HepG2 (cell line): ENCODE measurements at regions not wholly inside any gene's neighbourhood (a gene's known extent, or its start where the extent isn't known, plus 50 kb on each side); places are given as distances from the start of the nearest gene placed in this dataset.

Experiments used
- ATAC-seq: fragments of 200-7000 bp; cut with Tn5 transposase; 3 replicates; pipeline ENCODE4 v1.9.1; 2020; ENCODE audit warnings: mild to moderate bottlenecking, moderate library complexity
- BruUV-seq: library from RNA; stranded (reverse); fragments of 400-500 nt; replicated peaks from 2 replicates; lab custom pipeline; 2021; lab: Mats Ljungman, UMichigan
- CTCF ChIA-PET: fragments of 300-600 bp; formaldehyde crosslinking; extraction: SDS; loops from one replicate; lab custom pipeline; 2021; ENCODE audit warnings: low total read pairs, inconsistent platforms, low intra/inter-chr PET ratio; lab: Yijun Ruan, JAX
- POLR2A ChIA-PET: fragments of 350-600 bp; sonication (Branson Sonifier 250); formaldehyde crosslinking; loops from one replicate; lab custom pipeline; 2020; ENCODE audit warnings: antibody characterized with exemption, inconsistent platforms; lab: Yijun Ruan, JAX
- DNase-seq: peaks from one replicate; pipeline ENCODE4 v3.0.0-alpha.2; 2015; ENCODE audit warnings: low spot score
- FAIRE-seq: peaks from 3 replicates; lab custom pipeline; 2011; peaks lifted over from hg19 to GRCh38; lab: Jason Lieb, UNC
- H2AFZ ChIP-seq: one replicate; pipeline ENCODE4 v1.6.1; 2011; ENCODE audit warnings: low read length, inconsistent platforms
- H3K27ac ChIP-seq: fragments of 300-600 bp; 3 replicates; pipeline ENCODE4 v1.8.0; 2011; ENCODE audit warnings: mixed run types, mild to moderate bottlenecking, mixed read lengths, low read length, inconsistent platforms; ENCODE audit not compliant: insufficient read depth; ENCODE audit errors: extremely low read length
- H3K27me3 ChIP-seq, 2 experiments: fragments of 200-600 bp in 1 of 2; 2 replicates in 1 of 2; 3 replicates in 1 of 2; pipeline versions ENCODE4 v1.6.0 to v1.8.0; 2011; ENCODE audit warnings: low read length in 2 of 2, mild to moderate bottlenecking in 2 of 2, moderate library complexity in 2 of 2, inconsistent platforms in 1 of 2; ENCODE audit not compliant: insufficient read depth in 2 of 2, control insufficient read depth in 1 of 2
- H3K36me3 ChIP-seq, 2 experiments: fragments of 200-600 bp in 1 of 2; replicated peaks in 1 of 2; 2 replicates in 1 of 2; 3 replicates in 1 of 2; pipeline versions ENCODE4 v1.5.1 to v1.8.0; 2011; ENCODE audit warnings: low read length in 2 of 2, inconsistent platforms in 1 of 2; ENCODE audit not compliant: insufficient read depth in 2 of 2, control insufficient read depth in 1 of 2
- H3K4me1 ChIP-seq: 2 replicates; pipeline ENCODE4 v1.5.1; 2012; ENCODE audit warnings: low read length, inconsistent platforms; ENCODE audit not compliant: insufficient read depth
- H3K4me2 ChIP-seq: 2 replicates; pipeline ENCODE4 v1.6.0; 2011; ENCODE audit warnings: low read depth, low read length, inconsistent platforms
- H3K4me3 ChIP-seq, 3 experiments: fragments of 200-600 bp in 1 of 3; sonication (generic), shearing (Covaris generic) in 1 of 3; replicated peaks in 1 of 3; 2 replicates each; pipeline ENCODE4 v1.5.1; 2011 to 2016; ENCODE audit warnings: low read length in 3 of 3, inconsistent platforms in 2 of 3, low read depth in 2 of 3, mild to moderate bottlenecking in 2 of 3, control low read depth in 1 of 3, mixed read lengths in 1 of 3; ENCODE audit not compliant: insufficient read depth in 1 of 3
- H3K79me2 ChIP-seq: one replicate; pipeline ENCODE4 v1.6.1; 2011; ENCODE audit warnings: low read length, inconsistent platforms; ENCODE audit not compliant: insufficient read depth
- H3K9ac ChIP-seq: 2 replicates; pipeline ENCODE4 v1.6.0; 2011; ENCODE audit warnings: mild to moderate bottlenecking, low read depth, low read length, inconsistent platforms; ENCODE audit not compliant: insufficient read depth
- H3K9me3 ChIP-seq: 2 replicates; pipeline ENCODE4 v1.5.1; 2012; ENCODE audit warnings: mild to moderate bottlenecking, low read length
- H4K20me1 ChIP-seq: 2 replicates; pipeline ENCODE4 v1.6.0; 2011; ENCODE audit warnings: inconsistent platforms, mild to moderate bottlenecking, low read length, moderate library complexity; ENCODE audit not compliant: insufficient read depth
- AHDC1 ChIP-seq: sonication (generic); formaldehyde crosslinking; IDR thresholded peaks from 2 replicates; pipeline ENCODE4 v1.5.1; 2020; ENCODE audit warnings: mild to moderate bottlenecking, missing genetic modification reagents, borderline replicate concordance
- ATF7-NPFF ChIP-seq: sonication (generic); formaldehyde crosslinking; IDR thresholded peaks from 2 replicates; pipeline ENCODE4 v1.8.1; 2023; ENCODE audit warnings: mild to moderate bottlenecking, low read depth, missing genetic modification reagents, moderate library complexity
- BCLAF1 ChIP-seq: fragments of 450-650 bp; IDR thresholded peaks from 2 replicates; pipeline ENCODE4 v1.6.1; 2017; ENCODE audit warnings: mild to moderate bottlenecking
- CEBPZ ChIP-seq: IDR thresholded peaks from 2 replicates; pipeline ENCODE4 v1.6.1; 2012; ENCODE audit warnings: low read length, improper control_type of control experiment
- CENPT ChIP-seq: sonication (generic); formaldehyde crosslinking; IDR thresholded peaks from 2 replicates; pipeline ENCODE4 v1.8.0; 2022; ENCODE audit warnings: low read depth, mild to moderate bottlenecking, moderate library complexity, missing genetic modification reagents
- FOXP1 ChIP-seq, 2 experiments: fragments of 450-650 bp in 1 of 2; IDR thresholded peaks; 2 replicates each; pipeline ENCODE4 v1.6.1; 2017 to 2018; ENCODE audit warnings: antibody characterized with exemption in 1 of 2
- HNRNPUL1 ChIP-seq: fragments of 200-400 bp; formaldehyde crosslinking; IDR thresholded peaks from 2 replicates; pipeline ENCODE4 v1.6.1; 2017; ENCODE audit warnings: low read depth, mild to moderate bottlenecking, low read length, moderate library complexity
- RFX1 ChIP-seq: fragments of 450-650 bp; IDR thresholded peaks from 2 replicates; pipeline ENCODE4 v1.6.1; 2017
- TCF7L2 ChIP-seq: IDR thresholded peaks from 2 replicates; pipeline ENCODE4 v1.6.1; 2011; ENCODE audit warnings: mild to moderate bottlenecking, low read depth, low read length, moderate library complexity
- ZNF10 ChIP-seq: sonication (generic); formaldehyde crosslinking; IDR thresholded peaks from 2 replicates; pipeline ENCODE4 v1.4.0; 2020; ENCODE audit warnings: mild to moderate bottlenecking, low read depth, missing genetic modification reagents, borderline replicate concordance
- ZNF329 ChIP-seq: sonication (generic); formaldehyde crosslinking; IDR thresholded peaks from 2 replicates; pipeline ENCODE4 v1.9.0; 2021; ENCODE audit warnings: low read depth, mild to moderate bottlenecking, missing genetic modification reagents
- WGBS: methylation state at CpG from one replicate; pipeline ENCODE4 v1.1.6; 2017; ENCODE audit warnings: low lambda C conversion rate; 5-methylcytosine and 5-hydroxymethylcytosine counted together
- in situ Hi-C: cut with HindIII; loops from 2 replicates; pipeline ENCODE4 v1.10.0; 2017; ENCODE audit warnings: low pct_unique_long_range_greater_than_20kb; ENCODE audit not compliant: extremely low pct_ligation_motif_present
- intact Hi-C: fragments of 100-400 bp; cut with micrococcal nuclease; formaldehyde crosslinking; loops from one replicate; pipeline ENCODE4 v1.10.0; 2022; ENCODE audit not compliant: unreplicated experiment

GRCh38 chr7:69184339-69184738 lies 413.9 kb upstream of the AUTS2 start:
- no peak for DNase-seq
- no TSS peak for BruUV-seq
- H3K36me3 ChIP-seq, result no peaks in the 10 kb centered on the region
- no peak overlapping the region for H3K27ac ChIP-seq
- CTCF ChIA-PET, result no interaction called here
- H3K4me2 ChIP-seq, result no peak overlapping the region
- H3K79me2 ChIP-seq, result no peaks in the 10 kb centered on the region
- in situ Hi-C loops (no loop called here), intact Hi-C loops (no loop called here)
- no peak overlapping the region for H3K4me3 ChIP-seq
- H3K9ac ChIP-seq, result no peak overlapping the region
- H4K20me1 ChIP-seq, result no peaks in the 10 kb centered on the region
- H3K4me1 ChIP-seq, result no peaks in the 10 kb centered on the region
- peaks cover 5% of the 10 kb centered on the region; the same call in 1 of the 2 replicates for H3K9me3 ChIP-seq
- WGBS, result 33% methylated on average over 5 of the region's 5 CpGs
- ATAC-seq, result no peak
- FAIRE-seq, result no peak
- no peak overlapping the region for H2AFZ ChIP-seq
- POLR2A ChIA-PET, result no interaction called here
- no peaks in the 10 kb centered on the region for H3K27me3 ChIP-seq
- no peak for TF ChIP-seq BCLAF1
- TF ChIP-seq CENPT (CRISPR knock-in tag), result no peak
- TF ChIP-seq TCF7L2, result no peak
- TF ChIP-seq ZNF329 (CRISPR knock-in tag), result no peak
- TF ChIP-seq HNRNPUL1, result no peak
- TF ChIP-seq ATF7-NPFF (CRISPR knock-in tag), result no peak
- no peak for TF ChIP-seq FOXP1 (IDR thresholded peaks at IDR 0.05)
- TF ChIP-seq FOXP1 (CRISPR knock-in tag; IDR thresholded peaks at IDR 0.05), result no peak
- no peak for TF ChIP-seq AHDC1 (CRISPR knock-in tag)
- TF ChIP-seq RFX1, result no peak
- no peak for TF ChIP-seq ZNF10 (CRISPR knock-in tag)
- no peak for TF ChIP-seq CEBPZ
